ENCODE measurements at regions not wholly inside any gene's neighbourhood (a gene's known extent, or its start where the extent isn't known, plus 50 kb on each side); places are given as distances from the start of the nearest gene placed in this dataset.

DNA sequence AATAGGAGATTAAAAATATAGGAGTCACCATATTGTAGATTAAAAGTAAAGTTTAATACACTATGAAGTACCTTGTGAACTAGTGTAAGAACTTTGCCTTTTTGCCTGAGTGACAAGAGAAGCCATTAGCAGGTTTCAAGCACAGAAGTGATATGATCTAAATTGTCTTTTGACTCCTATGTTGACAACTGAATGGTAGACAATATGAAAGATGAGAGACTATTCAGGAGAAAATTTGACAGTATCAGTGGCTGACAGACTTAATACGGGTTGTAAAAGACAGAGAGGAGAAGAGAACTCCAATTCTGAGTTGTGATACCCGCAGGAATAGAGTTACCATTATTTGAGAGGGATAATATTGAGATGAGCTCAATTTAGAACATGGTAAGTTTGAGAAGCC is 1259.8 kb downstream of the PCDH7 start:
- TF ChIP-seq POLR2AphosphoS5 (IDR thresholded peaks at IDR 0.05) (no peak), POLR2A (IDR thresholded peaks at IDR 0.05) (no peak)
